Chondrocyte (in vitro differentiated cells): ENCODE measurements at regions not wholly inside any gene's neighbourhood (a gene's known extent, or its start where the extent isn't known, plus 50 kb on each side); places are given as distances from the start of the nearest gene placed in this dataset.

Source experiments
- DNase-seq: peaks from one replicate; pipeline ENCODE4 v3.0.0; 2021; ENCODE audit warnings: mixed read lengths, low spot score
- H3K27ac Mint-ChIP-seq: one replicate; pipeline ENCODE4 v1.8.0; 2021; ENCODE audit warnings: mild to moderate bottlenecking, moderate library complexity, mixed read lengths; ENCODE audit not compliant: unreplicated experiment
- H3K27me3 Mint-ChIP-seq: 2 replicates; pipeline ENCODE4 v1.8.0; 2021; ENCODE audit warnings: low read depth, mixed read lengths
- H3K36me3 Mint-ChIP-seq: 2 replicates; pipeline ENCODE4 v1.8.0; 2021; ENCODE audit warnings: low read depth, mixed read lengths
- H3K4me1 Mint-ChIP-seq: 2 replicates; pipeline ENCODE4 v1.8.0; 2021; ENCODE audit warnings: low read depth, mild to moderate bottlenecking, mixed read lengths
- H3K4me3 Mint-ChIP-seq: one replicate; pipeline ENCODE4 v1.8.0; 2021; ENCODE audit warnings: mild to moderate bottlenecking, moderate library complexity, mixed read lengths; ENCODE audit not compliant: unreplicated experiment
- H3K9me3 Mint-ChIP-seq: 2 replicates; pipeline ENCODE4 v1.8.0; 2021; ENCODE audit warnings: low read depth, mixed read lengths
- TF ChIP-seq, protein P1 (sequence below): fragments of 200-600 bp; sonication (generic); IDR thresholded peaks from 2 replicates; pipeline ENCODE4 v1.5.0; 2021; ENCODE audit warnings: antibody characterized with exemption, mild to moderate bottlenecking, moderate library complexity

DNA sequence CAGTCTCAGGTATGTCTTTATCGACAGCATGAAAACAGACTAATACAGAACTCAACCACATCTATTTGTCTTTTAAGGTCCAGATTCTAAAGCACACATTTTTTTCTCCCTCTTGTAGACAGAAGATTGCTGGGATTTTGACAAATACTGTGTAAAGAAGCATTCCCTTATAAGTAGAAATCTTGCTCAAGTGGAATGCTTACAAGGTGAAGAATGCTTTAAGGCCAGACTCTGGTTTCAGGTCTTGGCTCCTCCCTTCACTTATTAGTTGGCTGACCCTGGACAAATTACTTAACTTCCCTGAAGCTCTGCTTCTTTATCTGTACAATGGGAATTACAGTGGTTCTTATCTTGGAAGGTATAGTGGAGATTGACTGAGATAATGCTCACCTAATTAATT lies 242.3 kb upstream of the IRX5 start:
- Mint-ChIP-seq H3K36me3 (no peaks in the 10 kb centered on the region), H3K27ac (no peak overlapping the region), H3K27me3 (peaks cover 23% of the 10 kb centered on the region), H3K4me3 (no peak overlapping the region), H3K9me3 (peaks cover 3% of the 10 kb centered on the region), H3K4me1 (no peaks in the 10 kb centered on the region)
- no peak for DNase-seq
- TF ChIP-seq, protein P1, sequence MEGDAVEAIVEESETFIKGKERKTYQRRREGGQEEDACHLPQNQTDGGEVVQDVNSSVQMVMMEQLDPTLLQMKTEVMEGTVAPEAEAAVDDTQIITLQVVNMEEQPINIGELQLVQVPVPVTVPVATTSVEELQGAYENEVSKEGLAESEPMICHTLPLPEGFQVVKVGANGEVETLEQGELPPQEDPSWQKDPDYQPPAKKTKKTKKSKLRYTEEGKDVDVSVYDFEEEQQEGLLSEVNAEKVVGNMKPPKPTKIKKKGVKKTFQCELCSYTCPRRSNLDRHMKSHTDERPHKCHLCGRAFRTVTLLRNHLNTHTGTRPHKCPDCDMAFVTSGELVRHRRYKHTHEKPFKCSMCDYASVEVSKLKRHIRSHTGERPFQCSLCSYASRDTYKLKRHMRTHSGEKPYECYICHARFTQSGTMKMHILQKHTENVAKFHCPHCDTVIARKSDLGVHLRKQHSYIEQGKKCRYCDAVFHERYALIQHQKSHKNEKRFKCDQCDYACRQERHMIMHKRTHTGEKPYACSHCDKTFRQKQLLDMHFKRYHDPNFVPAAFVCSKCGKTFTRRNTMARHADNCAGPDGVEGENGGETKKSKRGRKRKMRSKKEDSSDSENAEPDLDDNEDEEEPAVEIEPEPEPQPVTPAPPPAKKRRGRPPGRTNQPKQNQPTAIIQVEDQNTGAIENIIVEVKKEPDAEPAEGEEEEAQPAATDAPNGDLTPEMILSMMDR = no peak

DNA sequence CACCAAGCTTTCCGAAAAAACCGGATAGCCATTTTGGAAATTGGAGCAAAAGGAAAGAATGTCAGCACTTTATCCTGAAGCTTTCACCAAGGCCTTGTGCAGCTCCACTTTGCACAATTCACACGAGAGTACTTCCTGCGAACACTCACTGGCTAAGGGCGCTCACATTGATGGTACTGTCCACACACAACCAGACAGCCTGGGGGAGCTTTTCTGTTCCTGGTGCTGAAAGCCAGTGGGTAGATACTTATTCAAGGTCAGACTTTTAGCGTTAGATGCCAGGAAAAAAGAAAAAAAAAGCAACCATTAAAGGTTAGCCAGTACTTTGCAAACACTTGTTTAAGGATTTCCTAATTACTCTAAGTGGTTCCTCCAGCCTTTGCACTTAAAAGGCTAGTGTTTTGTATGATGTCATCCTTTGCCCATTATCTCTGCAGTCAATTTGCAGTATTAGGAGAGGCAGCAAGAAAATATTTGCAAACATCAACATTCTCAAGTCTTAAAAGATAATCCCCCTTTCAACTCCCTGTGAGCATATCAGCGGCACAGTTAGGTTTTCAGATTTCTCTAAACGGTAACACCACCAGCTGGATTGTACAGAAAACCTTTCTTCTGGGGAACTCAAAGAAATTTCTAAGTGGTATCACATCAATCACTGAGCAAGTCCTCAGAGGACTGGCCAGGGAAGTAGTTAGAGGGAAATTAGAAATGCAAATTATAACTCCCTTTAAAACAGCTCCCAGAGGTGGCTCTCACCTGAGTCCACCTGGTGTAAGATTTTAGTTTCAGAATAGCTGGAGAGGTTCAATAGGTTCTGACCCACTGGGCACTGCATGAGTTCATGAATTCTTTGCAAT lies 243.4 kb upstream of the IRX5 start:
- H3K4me1 Mint-ChIP-seq = no peaks in the 10 kb centered on the region
- H3K36me3 Mint-ChIP-seq = no peaks in the 10 kb centered on the region
- H3K27me3 Mint-ChIP-seq = peaks cover 23% of the 10 kb centered on the region
- no peak for DNase-seq
- H3K4me3 Mint-ChIP-seq = no peak overlapping the region
- no peak overlapping the region for H3K27ac Mint-ChIP-seq
- H3K9me3 Mint-ChIP-seq = no peaks in the 10 kb centered on the region
- TF ChIP-seq, protein P1 = no peak

DNA sequence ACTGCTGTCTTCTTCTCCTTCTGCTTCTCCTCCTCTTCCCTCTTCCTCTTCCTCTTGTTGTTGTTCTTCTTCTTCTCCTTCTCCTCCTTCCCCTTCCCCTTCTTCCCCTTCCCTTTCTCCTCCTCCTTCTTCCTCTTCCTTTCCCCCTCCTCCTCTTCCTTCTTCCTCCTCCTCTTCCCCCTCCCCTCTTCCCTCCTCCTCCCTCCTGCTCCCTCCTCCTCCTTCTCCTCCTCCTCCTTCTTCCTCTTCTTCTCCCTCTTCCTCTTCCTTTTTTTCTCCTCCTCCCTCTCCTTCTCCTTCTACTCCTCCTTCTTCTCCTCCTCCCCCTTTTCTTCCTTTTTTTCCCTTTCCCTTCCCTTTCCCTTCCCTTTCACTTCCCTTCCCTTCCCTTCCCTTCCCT lies 245.0 kb upstream of the IRX5 start:
- Mint-ChIP-seq H3K4me1 (no peaks in the 10 kb centered on the region), H3K9me3 (no peaks in the 10 kb centered on the region), H3K27me3 (peaks cover 13% of the 10 kb centered on the region), H3K36me3 (no peaks in the 10 kb centered on the region), H3K4me3 (no peak overlapping the region), H3K27ac (no peak overlapping the region)
- TF ChIP-seq, protein P1 = no peak
- no peak for DNase-seq

DNA sequence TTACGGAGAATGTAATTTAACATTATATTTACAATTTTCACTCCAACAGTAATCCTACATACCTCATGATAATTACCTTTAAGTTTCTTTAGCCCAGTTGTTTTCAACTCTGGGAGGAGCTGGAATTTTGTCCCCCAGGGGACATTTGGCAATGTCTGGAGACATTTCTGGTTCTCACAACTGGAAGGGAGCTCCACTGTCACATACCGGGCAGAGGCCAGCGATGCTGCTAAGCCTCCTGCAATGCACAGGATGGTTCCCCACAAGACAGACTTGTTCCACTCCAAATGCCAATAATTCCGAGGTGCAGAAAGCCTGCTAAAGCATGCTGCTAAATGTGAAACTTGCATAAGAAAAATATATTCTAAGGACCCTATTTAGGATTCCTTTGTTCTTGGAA lies 251.1 kb upstream of the IRX5 start:
- no peak overlapping the region for H3K27ac Mint-ChIP-seq
- peaks cover 27% of the 10 kb centered on the region for H3K27me3 Mint-ChIP-seq

DNA sequence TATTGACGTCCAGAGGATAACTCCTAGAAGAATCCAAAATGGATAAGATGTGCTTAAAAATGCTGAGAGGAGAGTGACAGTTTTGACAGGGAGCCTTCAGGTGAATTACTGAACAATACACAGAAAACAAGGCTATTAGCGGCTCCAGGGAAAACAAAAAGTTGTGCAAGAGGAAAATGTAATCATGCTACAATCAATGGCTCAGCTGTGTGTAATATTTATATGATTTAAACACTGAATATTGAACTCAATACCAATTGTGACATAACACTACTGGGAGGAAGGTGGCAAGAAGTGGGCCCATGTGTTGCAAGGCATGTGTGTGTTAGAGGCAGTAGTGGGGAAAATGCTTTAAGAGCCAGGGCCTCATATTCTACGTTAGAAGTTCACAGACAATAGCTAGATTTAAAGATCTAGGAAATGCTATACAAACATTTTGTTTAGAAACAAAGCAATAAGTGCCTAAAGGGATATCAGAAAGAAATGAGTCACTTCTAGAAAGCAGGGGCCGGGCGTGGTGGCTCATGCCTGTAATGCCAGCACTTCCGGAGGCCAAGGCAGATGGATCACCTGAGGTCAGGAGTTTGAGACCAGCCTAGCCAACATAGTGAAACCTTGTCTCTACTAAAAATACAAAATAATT lies 253.2 kb upstream of the IRX5 start:
- DNase-seq = no peak
- Mint-ChIP-seq H3K36me3 (no peaks in the 10 kb centered on the region), H3K4me3 (no peak overlapping the region)

More for the DNA sequence above, 251.1 kb upstream of the IRX5 start:
- no peak overlapping the region for H3K4me3 Mint-ChIP-seq
- no peaks in the 10 kb centered on the region for H3K9me3 Mint-ChIP-seq
- H3K4me1 Mint-ChIP-seq = no peaks in the 10 kb centered on the region
- TF ChIP-seq, protein P1 = no peak
- H3K36me3 Mint-ChIP-seq = no peaks in the 10 kb centered on the region
- DNase-seq = no peak

More for the DNA sequence above, 253.2 kb upstream of the IRX5 start:
- TF ChIP-seq, protein P1 = no peak
- Mint-ChIP-seq H3K9me3 (no peaks in the 10 kb centered on the region), H3K4me1 (no peaks in the 10 kb centered on the region), H3K27ac (no peak overlapping the region), H3K27me3 (peaks cover 18% of the 10 kb centered on the region)
